ENCODE measurements at regions not wholly inside any gene's neighbourhood (a gene's known extent, or its start where the extent isn't known, plus 50 kb on each side); places are given as distances from the start of the nearest gene placed in this dataset.

GRCh38 chr2:190785334-190785733 is 95.3 kb upstream of the GLS start:
- no peak for DNase-seq

GRCh38 chr2:190786404-190787166 is 94.0 kb upstream of the GLS start:
- H3K9me3 ChIP-seq, result no peaks in the 10 kb centered on the region
- DNase-seq, result no peak
- H3K4me3 ChIP-seq, result no peak overlapping the region
- peak; percentile 48 for ATAC-seq
- intact Hi-C loops (cut with DNase I, micrococcal nuclease), result no loop called here
- no peaks in the 10 kb centered on the region for H3K36me3 ChIP-seq (ENCODE audit: low read depth)
- no peak for TF ChIP-seq CTCF (IDR thresholded peaks at IDR 0.05)
- H3K4me1 ChIP-seq (ENCODE audit: low read depth), result peaks cover 5% of the 10 kb centered on the region

More at GRCh38 chr2:190785334-190785733, 95.3 kb upstream of the GLS start:
- no peaks in the 10 kb centered on the region for H3K9me3 ChIP-seq
- ATAC-seq, result peak; percentile 58
- H3K36me3 ChIP-seq (ENCODE audit: low read depth), result no peaks in the 10 kb centered on the region
- no peak for TF ChIP-seq CTCF (IDR thresholded peaks at IDR 0.05)
- no peak overlapping the region for H3K4me3 ChIP-seq
- intact Hi-C loops (cut with DNase I, micrococcal nuclease), result no loop called here
- H3K4me1 ChIP-seq (ENCODE audit: low read depth), result peaks cover 9% of the 10 kb centered on the region

GRCh38 chr2:190787743-190788235 is 92.8 kb upstream of the GLS start:
- no peak for DNase-seq
- TF ChIP-seq CTCF (IDR thresholded peaks at IDR 0.05), result no peak
- intact Hi-C loops (cut with DNase I, micrococcal nuclease), result no loop called here
- no peaks in the 10 kb centered on the region for H3K9me3 ChIP-seq
- H3K36me3 ChIP-seq (ENCODE audit: low read depth), result no peaks in the 10 kb centered on the region
- no peak overlapping the region for H3K4me3 ChIP-seq
- ATAC-seq, result no peak
- H3K4me1 ChIP-seq (ENCODE audit: low read depth), result peaks cover 5% of the 10 kb centered on the region

- no peaks in the 10 kb centered on the region for H3K36me3 ChIP-seq (ENCODE audit: low read depth)
- no peaks in the 10 kb centered on the region for H3K9me3 ChIP-seq
- ATAC-seq (no peak), DNase-seq (no peak)
- H3K4me1 ChIP-seq (ENCODE audit: low read depth), result peaks cover 5% of the 10 kb centered on the region
- TF ChIP-seq CTCF (IDR thresholded peaks at IDR 0.05), result no peak
- intact Hi-C loops (cut with DNase I, micrococcal nuclease), result no loop called here
- no peak overlapping the region for H3K4me3 ChIP-seq
Measured at GRCh38 chr2:190789074-190790004, 91.3 kb upstream of the GLS start.

GRCh38 chr2:190791347-190791975 is 89.2 kb upstream of the GLS start:
- peak; percentile 36 for ATAC-seq
- intact Hi-C loops (cut with DNase I, micrococcal nuclease), result no loop called here
- DNase-seq, result no peak
- Histone ChIP-seq H3K4me3 (no peak overlapping the region), H3K4me1 (ENCODE audit: low read depth) (no peaks in the 10 kb centered on the region), H3K9me3 (no peaks in the 10 kb centered on the region), H3K36me3 (ENCODE audit: low read depth) (no peaks in the 10 kb centered on the region)
- no peak for TF ChIP-seq CTCF (IDR thresholded peaks at IDR 0.05)

Measured in mucosa of descending colon (tissue), 3 donors.